Mammary epithelial cell (primary cell): ENCODE measurements at regions not wholly inside any gene's neighbourhood (a gene's known extent, or its start where the extent isn't known, plus 50 kb on each side); places are given as distances from the start of the nearest gene placed in this dataset.

Experiments used
- CTCF ChIP-seq, 2 donors: IDR thresholded peaks in 1 of 2; conservative IDR thresholded peaks in 1 of 2; 2 replicates each; pipeline ENCODE4 v1.5.1; 2011 to 2012; ENCODE audit warnings: inconsistent platforms in 2 of 2, low read length in 2 of 2, mild to moderate bottlenecking in 2 of 2, control low read depth in 1 of 2, low read depth in 1 of 2; ENCODE audit not compliant: insufficient read depth in 1 of 2; ENCODE audit errors: extremely low read depth in 1 of 2
- EZH2 ChIP-seq: IDR thresholded peaks from 2 replicates; pipeline ENCODE4 v1.6.1; 2012; ENCODE audit warnings: low read length, inconsistent platforms, borderline replicate concordance

- TF ChIP-seq CTCF (conservative IDR thresholded peaks at IDR 0.05 in 1 of 2, IDR thresholded peaks at IDR 0.05 in 1 of 2; ENCODE audit: extremely low read depth in 1 of 2, insufficient read depth in 1 of 2, low read depth in 1 of 2, low read length in 2 of 2) (no peak), EZH2 (no peak)
Observed at GRCh38 chr6:74932232-74932888, 273.5 kb downstream of the COL12A1 start.
